Prostate gland (tissue), 2 donors: ENCODE measurements at regions not wholly inside any gene's neighbourhood (a gene's known extent, or its start where the extent isn't known, plus 50 kb on each side); places are given as distances from the start of the nearest gene placed in this dataset.

Source experiments
- CTCF ChIP-seq, 4 experiments: fragments of 200-600 bp in 2 of 4; fragments of 450-650 bp in 2 of 4; sonication (generic) in 2 of 4; IDR thresholded peaks; 1 replicate in 3 of 4; 2 replicates in 1 of 4; pipeline ENCODE4 v1.5.1; 2016 to 2019; ENCODE audit warnings: antibody characterized with exemption in 4 of 4, mild to moderate bottlenecking in 2 of 4, moderate library complexity in 2 of 4
- POLR2A ChIP-seq: fragments of 450-650 bp; IDR thresholded peaks from one replicate; pipeline ENCODE4 v1.6.1; 2016; ENCODE audit warnings: antibody characterized with exemption, mild to moderate bottlenecking

- TF ChIP-seq CTCF (IDR thresholded peaks at IDR 0.05) (no peak), POLR2A (no peak)
These were observed 122.8 kb upstream of the LGALSL start for GRCh38 chr2:64331114-64331645.
